OCI-LY7 (cell line): ENCODE measurements at regions not wholly inside any gene's neighbourhood (a gene's known extent, or its start where the extent isn't known, plus 50 kb on each side); places are given as distances from the start of the nearest gene placed in this dataset.

Source experiments
- CTCF ChIP-seq: fragments of 200-600 bp; sonication (generic); conservative IDR thresholded peaks from 2 replicates; pipeline ENCODE4 v1.5.1; 2014; ENCODE audit warnings: mild to moderate bottlenecking, antibody characterized with exemption, low read length, moderate library complexity, mixed read lengths
- EZH2phosphoT487 ChIP-seq: fragments of 200-600 bp; sonication (generic); IDR thresholded peaks from 2 replicates; pipeline ENCODE4 v1.6.1; 2018; ENCODE audit warnings: low read depth, borderline replicate concordance, mild to moderate bottlenecking, mixed run types, antibody characterized with exemption, low read length, moderate library complexity, mixed read lengths

DNA sequence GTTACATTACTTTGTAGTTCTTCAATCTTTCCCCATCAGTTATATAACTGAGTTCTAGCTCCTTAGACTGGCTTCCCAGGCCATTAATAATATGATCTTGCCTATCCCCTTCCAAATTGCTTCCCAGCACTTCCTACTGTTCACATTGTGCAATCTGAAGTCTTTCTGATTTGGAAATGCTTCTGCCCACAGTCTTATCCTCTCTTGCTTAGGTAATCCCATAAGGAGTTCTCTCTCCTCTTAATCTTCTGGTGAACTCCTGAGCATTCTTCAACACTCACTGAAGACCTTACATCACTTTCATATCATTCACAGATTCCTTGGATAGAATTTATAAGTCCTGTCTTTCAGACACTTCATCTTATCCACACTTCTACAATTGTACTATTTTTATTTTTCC, 132.7 kb upstream of the TTC29 start:
- no peak for TF ChIP-seq CTCF
- no peak for TF ChIP-seq EZH2phosphoT487
